Stimulated activated CD8-positive, alpha-beta memory T cell treated with anti-CD3 and anti-CD28 coated beads, Interleukin-2, amount 100 ng/mL, for 48 hours (primary cell): ENCODE measurements at regions not wholly inside any gene's neighbourhood (a gene's known extent, or its start where the extent isn't known, plus 50 kb on each side); places are given as distances from the start of the nearest gene placed in this dataset.
"Not testable (repeated sequence)": the region's sequence is repeated elsewhere in the genome, so short reads cannot be mapped to it uniquely, and the experiment has no call there.

Experiments
- DNase-seq, 2 donors: peaks; one replicate each; pipeline ENCODE4 v3.0.0-alpha.2; 2020; ENCODE audit warnings: low read depth in 2 of 2

DNA sequence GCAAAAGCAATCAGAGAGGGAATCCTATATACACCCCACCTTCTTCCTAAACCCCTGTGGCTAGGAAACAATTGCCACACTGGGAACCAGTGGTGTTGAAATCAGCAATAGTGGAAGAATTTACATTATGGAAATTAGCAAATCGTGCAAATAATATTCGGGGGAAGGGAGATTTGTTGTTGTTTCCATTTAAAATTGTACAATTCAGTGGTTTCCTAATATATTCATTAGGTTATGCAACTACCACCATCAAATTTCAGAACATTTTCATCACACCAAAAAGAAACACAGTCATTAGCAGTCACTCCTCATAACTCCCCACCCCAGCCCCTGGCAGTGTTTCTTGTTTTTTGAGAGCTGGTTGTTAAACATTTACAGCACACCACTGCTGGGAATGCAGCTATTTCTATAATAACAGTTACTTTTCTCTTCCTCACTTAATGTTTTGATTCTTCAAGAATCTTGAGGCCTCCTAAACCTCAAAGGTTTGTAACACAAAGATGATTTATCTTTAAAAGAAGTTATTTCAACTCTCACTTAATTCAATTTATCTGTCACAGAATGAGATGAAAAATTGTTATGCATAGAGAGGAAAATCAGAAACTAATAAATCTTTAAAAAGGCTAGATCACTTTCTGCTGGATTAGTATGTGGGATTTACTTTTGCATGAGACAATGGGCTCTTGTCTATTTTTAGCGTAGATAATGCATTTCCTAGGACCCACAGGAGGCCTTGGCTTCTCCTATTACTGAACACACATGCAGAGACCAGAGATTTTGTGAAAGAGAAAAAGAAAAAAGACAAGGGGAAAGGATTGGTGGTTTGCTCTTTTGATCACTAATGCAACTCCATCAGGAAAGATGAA lies 91.8 kb upstream of the DAPK1 start:
- no peak for DNase-seq

DNA sequence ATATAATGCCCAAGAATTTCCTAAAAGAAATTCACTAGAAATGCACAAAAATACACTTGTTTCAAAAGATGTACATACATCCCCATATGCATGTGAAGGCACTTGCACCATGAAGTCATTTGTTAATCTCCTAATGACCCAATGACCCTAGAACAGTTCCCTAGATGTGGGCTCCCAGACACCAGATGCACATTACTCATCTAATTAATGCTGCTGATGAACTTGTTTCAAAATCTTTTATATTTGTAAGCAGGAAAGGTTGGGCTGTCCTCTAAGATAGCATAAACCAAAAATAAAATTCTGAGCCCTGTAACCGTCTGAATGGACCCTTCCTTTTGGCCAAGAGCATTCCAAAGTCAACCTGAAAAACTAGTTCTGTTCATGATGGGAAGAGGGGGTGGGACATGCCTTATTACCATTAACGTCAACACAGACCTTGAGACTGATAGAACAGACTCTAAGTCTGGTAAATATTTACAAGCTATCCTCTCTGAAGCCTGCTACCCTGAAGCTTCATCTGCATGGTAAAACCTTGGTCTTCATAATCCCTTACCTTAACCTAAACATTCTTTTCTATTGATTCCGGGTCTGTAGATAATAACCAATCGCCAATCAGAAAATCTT lies 91.0 kb upstream of the DAPK1 start:
- no peak for DNase-seq

DNA sequence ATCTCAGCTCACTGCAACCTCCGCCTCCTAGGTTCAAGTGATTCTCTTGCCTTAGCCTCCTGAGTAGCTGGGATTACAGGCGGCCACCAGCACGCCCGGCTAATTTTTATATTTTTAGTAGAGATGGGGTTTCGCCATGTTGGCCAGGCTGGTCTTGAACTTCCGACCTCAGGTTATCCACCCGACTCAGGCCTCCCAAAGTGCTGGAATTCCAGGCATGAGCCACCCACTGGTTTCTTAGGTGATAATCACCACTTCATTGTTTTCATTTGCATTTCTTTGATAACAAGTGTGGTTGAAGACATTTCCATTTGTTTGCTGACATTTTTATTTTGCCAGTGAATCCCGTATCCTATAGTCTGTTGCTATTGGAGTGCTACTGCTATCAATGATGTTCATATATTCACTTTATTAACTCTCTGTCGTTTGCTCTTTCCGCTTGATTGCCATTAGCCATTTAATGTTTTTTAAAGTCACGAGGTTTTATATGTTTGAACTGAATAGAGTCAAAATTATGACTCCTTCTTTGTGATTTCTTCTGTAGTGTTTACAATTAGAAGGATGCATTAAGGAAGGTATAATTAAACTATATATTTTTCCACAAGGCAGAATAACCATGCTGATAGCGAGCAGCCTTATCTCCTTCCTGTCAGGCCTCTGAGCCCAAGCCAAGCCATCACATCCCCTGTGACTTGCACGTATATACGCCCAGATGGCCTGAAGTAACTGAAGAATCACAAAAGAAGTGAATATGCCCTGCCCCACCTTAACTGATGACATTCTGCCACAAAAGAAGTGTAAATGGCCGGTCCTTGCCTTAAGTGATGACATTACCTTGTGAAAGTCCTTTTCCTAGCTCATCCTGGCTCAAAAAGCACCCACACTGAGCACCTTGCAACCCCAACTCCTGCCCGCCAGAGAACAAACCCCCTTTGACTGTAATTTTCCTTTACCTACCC lies 87.3 kb upstream of the DAPK1 start:
- not testable (repeated sequence) for DNase-seq

DNA sequence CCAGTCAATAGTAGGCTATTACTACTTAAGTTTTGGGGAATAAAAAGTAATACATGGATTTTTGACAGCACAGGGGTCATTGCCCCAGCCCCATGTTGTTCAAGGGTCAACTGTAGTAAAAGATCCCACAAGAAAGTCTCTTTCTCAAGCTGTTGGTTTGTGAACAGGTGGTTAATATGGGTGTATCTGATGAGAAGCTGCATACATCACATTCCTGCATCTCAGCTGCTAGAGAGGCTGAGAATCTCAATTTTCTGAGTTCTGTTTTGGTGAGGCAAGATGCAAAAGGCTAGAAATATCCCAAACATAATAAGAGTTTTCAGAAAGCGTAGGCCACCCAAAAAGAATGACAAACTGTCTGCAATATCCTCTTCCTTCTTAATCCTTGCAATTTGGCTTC lies 76.8 kb upstream of the DAPK1 start:
- DNase-seq, result no peak

DNA sequence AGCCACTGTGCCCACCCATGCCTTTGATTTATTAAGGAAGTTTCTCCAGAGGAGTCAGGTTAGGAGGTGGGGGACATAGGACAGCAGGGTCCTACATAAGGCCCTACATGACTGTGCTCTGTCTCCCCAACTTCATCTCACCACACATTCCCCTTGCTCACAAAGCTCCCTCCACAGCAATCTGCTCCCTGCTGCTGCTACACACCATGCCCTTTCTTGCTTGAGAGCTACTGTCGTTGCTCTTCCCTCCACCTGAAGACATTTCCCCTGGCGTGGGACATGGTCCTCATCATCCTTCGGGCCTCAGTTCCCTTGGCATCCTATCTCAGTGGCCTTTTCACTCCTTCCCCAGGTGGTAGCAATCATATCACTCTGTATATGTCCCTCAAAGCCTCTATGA lies 75.9 kb upstream of the DAPK1 start:
- no peak for DNase-seq

DNA sequence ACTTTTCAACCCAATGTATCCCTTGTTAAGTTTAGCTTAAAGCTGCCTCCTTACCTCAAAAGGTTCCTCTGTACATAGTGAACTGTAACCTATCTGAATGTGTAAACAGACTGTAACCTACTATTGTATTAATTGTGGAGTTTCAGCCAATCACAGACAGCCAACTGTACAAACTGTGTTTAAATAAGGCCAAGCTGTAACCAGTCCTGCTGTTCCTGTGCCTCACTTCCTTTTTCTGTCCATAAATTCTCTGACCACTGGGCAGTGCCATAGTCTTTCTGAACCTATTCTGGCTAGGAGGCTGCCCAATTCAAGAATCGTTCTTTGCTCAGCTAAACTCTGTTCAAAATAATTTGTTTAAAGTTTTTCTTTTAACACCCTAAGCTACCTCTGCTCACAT lies 74.7 kb upstream of the DAPK1 start:
- DNase-seq, result no peak

DNA sequence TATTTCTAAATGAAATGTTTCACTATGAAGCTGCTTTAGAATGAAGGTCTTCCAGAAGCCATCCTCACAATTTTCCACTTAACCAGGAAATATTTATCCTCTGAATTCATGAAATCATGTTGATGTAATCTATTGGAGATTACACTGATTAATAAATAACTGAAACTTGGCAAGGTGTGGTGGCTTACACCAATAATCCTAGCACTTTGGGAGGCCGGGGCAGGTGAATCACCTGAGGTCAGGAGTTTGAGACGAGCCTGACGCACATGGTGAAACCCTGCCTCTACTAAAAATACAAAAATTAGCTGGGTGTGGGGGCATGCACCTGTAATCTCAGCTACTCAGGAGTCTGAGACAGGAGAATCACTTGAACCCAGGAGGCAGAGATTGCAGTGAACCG lies 73.8 kb upstream of the DAPK1 start:
- not testable (repeated sequence) for DNase-seq

DNA sequence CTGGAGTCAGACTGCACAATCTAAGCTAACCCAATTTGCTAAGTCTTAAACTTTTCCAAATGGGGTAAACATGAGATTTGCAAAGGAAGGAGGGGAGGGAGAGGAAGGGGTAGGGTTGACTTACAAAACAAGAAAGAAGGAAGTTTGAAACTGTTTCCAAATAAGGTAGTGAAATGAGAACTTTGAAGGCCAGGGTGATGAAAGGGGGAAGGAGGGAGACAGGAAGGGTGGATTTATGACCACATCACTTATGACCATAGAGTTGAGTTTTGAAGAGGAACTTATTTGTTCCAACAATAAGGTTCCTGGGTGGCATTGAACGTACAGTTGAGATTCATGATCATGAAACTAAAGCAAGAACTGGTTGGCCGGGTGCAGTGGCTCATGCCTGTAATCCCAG lies 72.5 kb upstream of the DAPK1 start:
- no peak for DNase-seq

DNA sequence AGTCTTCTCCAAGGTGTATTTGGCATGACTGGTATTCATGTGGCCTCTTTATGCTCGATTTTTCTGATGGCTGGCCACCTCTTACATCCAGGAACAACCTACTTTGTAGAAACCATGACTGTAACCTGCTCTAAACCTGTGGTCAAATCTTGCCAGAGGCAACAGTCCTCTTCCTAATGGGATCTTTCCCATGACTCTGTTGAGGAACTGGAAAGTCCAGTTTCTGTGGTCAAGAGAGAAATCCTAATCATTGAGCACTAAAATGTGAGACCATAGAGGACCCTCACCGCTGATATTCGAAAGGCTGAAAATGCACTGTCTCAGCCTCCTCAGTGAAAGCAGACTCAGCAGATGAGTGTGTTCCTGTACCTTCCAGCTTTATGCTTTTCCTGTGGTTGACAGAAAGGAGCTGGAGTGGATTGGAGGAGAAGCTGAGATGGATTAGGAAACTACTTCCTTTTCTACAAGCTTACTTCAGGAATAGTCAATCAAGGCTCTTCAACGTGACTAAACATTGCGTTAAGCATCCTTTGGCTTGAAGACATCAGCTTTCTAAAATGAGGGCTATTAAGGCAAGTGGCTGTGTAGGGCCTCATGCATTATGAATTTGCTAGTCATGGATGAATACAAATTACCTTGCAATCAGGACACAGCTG lies 69.7 kb upstream of the DAPK1 start:
- no peak for DNase-seq

DNA sequence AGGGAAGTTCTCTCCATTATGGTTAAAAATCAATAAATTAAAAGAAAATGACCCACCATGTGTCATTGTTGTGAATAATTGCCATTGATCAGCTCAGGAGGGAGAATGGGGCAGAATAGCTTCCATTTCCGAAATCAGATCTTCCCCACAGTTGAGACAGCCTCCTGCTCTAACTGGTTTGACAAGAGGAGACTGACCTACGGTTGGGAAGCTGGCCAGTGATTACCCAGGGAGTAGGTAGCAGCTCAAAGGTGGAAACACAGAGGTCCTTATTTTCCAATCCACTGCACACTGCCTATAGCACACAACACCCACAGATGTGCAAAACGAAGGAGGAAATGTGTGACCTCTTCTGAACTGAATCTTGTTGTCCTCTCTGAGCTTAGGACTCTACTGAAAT lies 69.0 kb upstream of the DAPK1 start:
- DNase-seq, result no peak

DNA sequence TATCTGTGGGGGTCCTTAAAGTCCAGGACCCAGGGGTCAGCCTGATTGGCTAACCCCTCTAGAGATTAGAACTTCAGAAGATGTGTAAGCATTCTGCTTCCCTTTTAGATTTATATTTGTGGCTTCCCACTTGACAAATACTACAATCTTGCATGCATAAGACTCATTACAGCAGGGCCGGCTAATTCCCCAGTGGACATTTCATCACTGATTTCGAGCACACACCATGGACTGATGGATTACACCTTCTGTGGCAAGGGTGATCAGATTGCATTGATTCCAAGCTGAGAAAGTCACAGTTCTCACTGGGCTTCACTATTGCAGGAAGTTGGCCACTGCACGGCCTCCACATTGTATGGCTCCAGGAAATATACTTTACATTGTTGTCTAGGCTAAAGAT lies 65.8 kb upstream of the DAPK1 start:
- no peak for DNase-seq

DNA sequence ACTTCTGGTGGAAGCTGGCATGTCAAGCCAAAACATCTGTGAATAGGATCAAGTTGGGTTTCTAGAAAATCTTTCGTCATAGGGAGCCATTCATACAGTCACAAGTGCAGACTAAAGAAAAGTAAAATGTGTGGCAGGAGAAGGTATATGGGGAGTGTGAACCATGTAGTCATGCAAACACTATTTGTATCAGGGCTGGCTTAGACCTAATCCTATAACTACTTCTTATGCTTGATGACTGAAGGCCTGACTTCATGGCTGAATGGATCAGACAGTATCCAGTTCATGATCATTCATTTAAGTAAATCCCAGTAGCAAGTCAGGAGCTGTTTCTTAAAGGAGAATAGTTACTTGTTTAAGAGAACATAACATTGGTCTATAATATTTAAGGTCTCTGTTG lies 63.8 kb upstream of the DAPK1 start:
- DNase-seq, result no peak

DNA sequence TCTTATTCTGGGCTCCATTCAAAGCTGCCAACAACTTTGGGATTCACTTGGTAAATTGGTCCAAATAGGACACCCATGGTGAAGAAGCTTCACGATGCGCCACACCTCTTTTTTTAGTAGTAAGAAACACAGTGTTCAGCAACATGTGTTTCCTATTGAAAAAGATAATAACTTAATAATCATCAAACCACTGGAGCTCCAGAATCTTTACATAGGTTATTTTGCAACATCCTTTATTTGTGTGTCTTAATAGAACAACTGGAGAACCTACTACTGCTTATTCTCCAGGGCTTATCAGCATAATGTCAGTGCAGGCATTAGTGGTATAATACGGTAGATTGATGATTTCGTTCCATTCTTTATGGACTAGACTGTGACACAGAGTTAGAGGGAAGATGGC lies 63.3 kb upstream of the DAPK1 start:
- no peak for DNase-seq

DNA sequence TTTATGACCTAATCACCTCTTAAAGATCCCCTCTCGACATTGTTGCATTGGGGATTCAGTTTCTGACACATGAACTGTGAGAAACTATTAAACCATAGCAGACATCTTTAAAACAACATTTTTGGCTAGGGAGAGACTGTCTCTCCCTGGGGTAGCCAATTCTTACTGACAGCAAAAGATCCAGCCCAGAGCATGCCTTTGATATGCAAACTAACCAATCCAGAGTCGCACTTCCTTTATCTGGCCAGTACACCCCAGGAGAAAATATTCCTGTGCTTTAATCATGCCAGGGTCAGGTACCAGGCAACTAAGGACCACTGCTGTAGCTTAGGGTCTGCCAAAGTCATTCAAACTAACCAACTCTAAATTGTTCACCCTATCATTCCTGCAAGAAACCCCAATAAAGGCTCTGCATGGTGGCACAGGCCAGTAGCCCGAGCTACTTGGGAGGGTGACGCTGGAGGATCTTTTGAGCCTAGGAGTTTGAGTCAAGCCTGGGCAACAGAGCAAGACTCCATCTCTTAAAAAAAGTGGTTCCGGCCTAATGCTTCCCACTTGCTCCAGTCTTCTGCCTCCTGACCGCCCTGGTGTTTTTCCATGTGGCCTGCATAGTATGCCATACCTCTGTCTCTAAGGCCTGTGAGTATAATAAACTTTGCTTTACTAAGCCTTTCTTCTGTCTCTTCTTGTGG lies 62.3 kb upstream of the DAPK1 start:
- DNase-seq, result no peak

DNA sequence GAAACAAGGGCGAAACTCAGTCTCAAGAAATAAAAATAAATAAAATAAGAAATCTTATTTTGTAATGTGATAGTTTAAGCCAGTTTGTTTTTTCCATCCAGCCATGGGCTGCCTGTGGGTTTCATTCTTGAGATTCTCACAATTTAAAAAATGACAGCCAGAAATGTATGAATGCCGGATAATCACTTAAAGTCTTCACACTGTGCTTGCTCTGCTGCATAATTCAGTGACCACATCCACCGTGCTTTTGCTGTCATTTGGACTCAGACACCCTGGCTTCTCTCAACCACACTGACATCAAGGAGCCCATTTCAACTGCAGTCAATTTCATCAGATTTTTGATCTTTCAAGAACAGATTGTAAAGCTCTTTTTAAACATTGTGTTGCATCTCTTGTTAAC lies 61.0 kb upstream of the DAPK1 start:
- DNase-seq, result no peak

DNA sequence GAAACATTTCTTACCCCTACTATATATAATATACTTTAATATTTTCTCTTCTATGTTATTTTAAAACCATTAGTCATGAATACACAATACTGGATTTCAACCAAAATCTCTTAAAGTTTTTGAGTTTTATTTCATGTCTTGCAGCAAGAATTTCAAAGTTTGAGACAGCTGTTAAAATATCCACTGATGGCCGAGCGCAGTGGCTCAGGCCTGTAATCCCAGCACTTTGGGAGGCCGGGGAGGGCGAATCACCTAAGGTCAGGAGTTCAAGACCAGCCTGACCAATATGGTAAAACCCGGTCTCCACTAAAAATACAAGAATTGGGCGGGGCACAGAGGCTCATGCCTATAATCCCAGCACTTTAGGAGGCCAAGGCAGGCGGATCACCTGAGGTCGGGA lies 59.7 kb upstream of the DAPK1 start:
- no peak for DNase-seq

DNA sequence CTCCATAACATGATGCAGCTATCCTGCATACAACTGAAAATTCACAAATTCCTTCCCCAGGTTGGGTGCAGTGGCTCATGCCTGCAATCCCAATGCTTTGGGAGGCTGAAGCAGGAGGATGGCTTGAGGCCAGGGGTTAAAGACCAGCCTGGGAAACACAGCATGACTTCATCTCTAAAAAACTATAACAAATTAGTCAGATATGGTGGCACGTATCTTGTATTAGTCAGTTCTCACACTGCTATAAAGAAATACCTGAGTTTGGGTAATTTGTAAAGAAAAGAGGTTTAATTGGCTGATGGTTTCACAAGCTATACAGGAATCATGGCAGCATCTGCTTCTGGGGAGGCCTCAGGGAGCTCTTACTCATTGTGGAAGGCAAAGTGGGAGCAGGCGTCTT lies 56.4 kb upstream of the DAPK1 start:
- DNase-seq, result no peak

DNA sequence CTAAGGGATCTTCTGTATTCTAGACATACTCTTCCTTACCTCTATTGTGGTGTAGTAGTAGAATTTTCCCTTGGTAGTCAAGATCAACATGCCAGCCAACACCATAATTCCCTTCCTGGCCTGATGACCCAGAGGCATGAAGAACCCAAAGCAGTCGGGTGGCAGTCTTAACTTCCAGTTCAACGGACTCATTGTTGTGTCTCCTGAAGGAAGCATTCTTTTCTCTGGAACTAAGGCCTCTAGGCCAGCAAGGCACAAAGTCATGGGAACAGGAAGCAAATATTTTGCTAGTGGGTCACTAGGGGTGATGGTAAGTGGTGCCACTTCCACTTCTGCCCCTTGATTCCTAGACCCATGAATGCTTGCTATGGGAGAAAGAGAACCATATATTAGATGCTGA lies 55.2 kb upstream of the DAPK1 start:
- no peak for DNase-seq

DNA sequence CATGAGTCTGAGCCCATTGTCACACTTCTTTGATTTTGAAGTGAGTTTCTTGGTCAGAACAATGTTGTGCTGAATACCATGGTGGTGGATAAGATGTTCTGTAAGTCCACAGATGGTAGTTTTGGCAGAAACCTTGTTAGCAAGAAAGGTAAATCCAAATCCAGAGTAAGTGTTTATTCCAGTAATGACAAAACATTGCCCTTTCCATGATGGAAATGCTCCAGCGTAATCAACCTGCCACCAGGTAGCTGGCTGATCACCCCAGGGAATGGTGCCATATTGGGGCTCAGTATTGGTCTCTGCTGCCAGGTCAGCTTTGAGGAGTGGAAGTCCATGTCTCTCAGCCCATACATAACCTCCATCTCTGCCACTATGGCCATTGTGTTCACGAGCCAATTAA lies 54.7 kb upstream of the DAPK1 start:
- DNase-seq, result no peak

DNA sequence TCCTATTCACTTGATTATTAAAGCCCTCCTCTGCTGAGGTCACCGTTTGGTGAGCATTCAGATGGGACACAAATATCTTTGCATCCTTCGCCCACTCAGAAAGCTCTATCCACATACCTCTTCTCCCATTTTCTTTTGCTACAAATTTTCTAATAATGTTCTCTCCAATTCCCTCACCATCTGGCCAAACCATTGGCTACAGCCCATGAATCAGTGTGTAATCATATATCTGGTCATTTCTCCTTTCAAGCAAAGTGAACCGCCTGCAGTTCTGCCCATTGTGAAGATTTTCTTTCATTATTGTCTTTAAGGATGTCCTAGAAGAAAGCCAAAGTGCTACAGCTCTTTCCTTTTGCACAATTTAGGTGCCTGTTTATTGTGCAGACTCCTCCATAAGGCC lies 54.2 kb upstream of the DAPK1 start:
- DNase-seq, result no peak

DNA sequence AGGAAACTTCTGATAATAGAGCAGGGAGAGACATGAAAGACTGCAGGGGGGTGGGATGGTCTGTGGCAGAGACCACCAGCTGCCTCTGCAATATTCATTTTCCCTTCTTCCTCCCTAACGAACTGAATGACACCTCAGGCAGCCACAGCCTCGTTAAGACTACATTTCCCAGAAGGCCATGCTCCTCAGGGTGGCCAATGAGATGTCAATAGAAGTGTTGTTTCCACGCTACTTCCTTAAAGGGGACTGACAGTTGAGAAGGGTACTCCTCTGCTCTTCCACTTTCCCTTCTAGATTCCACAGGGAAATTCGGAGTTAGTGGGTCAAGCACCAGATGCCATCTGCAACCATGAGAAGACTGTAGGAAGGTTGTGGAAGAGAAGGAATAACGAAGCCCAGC lies 52.0 kb upstream of the DAPK1 start:
- no peak for DNase-seq
